SJSA1 (cell line): ENCODE measurements at regions not wholly inside any gene's neighbourhood (a gene's known extent, or its start where the extent isn't known, plus 50 kb on each side); places are given as distances from the start of the nearest gene placed in this dataset.

Experiments used
- DNase-seq, 2 experiments: peaks; one replicate each; pipeline ENCODE4 v3.0.0-alpha.2; 2015 to 2020; ENCODE audit warnings: low spot score in 2 of 2, low read depth in 1 of 2
- H3K27ac ChIP-seq: fragments of 250-450 bp; sonication (Bioruptor Pico); 2 replicates; pipeline ENCODE4 v1.5.1; 2020; ENCODE audit warnings: mild to moderate bottlenecking, moderate library complexity
- H3K27me3 ChIP-seq: fragments of 250-450 bp; sonication (Bioruptor Pico); replicated peaks from 2 replicates; pipeline ENCODE4 v1.5.1; 2020; ENCODE audit warnings: mild to moderate bottlenecking, moderate library complexity
- H3K36me3 ChIP-seq: fragments of 250-450 bp; sonication (Bioruptor Pico); 2 replicates; pipeline ENCODE4 v1.5.1; 2020; ENCODE audit warnings: mild to moderate bottlenecking
- H3K4me1 ChIP-seq: fragments of 250-450 bp; sonication (Bioruptor Pico); replicated peaks from 2 replicates; pipeline ENCODE4 v1.6.1; 2021; ENCODE audit warnings: mild to moderate bottlenecking
- H3K4me3 ChIP-seq: fragments of 250-450 bp; sonication (Bioruptor Pico); 2 replicates; pipeline ENCODE4 v1.5.1; 2020; ENCODE audit warnings: mild to moderate bottlenecking
- H3K9me3 ChIP-seq: fragments of 250-450 bp; sonication (Bioruptor Pico); replicated peaks from 2 replicates; pipeline ENCODE4 v1.5.1; 2020; ENCODE audit warnings: mild to moderate bottlenecking

DNA sequence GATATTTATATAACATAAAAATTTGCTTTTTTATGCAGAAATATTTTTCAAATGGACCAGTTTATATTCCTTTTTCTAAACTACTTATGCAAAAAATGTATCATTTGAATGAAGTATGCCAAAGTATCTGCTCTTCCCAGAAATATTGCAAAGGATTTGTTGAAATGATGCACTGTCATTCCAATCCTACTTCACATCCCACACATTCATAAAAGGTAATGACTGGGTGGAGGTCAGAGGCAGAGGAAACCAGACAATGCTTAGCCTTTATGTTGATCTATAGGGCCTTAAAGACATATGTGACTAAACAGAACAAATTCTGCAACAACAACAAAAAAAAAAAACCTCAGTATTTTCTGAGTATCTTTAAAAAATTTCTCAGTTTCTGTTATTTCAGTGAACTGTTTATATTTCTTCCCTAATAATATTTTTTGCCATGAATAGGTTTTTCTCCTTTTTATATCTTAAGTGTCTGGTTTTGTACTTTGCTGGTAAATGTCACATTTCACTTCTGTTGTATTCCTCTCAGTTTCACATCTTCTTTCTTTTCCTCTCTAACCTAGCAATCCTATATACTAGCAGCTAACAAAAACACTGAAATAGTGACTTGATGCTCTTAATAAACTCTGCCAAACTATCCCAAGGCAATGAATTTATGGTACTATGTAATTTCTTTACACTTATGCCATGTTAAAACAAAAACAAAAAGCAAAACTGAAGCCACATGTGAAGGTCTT, 374.1 kb downstream of the BCKDHB start:
- H3K27me3 ChIP-seq, result no peaks in the 10 kb centered on the region
- H3K4me3 ChIP-seq, result no peak overlapping the region
- H3K36me3 ChIP-seq, result no peaks in the 10 kb centered on the region
- no peak for DNase-seq
- H3K27ac ChIP-seq, result no peak overlapping the region
- H3K4me1 ChIP-seq, result peaks cover 20% of the 10 kb centered on the region
- no peaks in the 10 kb centered on the region for H3K9me3 ChIP-seq

DNA sequence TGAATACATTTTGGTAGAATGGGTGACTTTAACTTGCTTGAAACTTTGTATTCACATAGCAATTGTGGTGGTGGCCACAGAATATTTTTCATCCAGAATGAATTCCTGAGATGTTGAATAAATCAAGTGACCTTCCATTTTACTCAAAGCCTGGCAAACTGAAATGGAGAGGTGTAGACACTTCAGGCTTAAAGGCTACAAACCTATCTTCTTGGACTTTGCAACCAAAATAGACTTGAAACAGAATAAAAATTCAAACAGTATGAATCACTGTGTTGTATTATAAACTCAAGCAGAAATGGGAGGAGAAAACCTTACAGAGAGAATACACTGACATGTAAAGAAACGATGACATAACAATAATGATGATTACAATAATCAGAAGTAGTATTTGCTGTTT, 371.6 kb downstream of the BCKDHB start:
- Histone ChIP-seq H3K36me3 (no peaks in the 10 kb centered on the region), H3K4me1 (peaks cover 20% of the 10 kb centered on the region), H3K4me3 (no peak overlapping the region), H3K9me3 (no peaks in the 10 kb centered on the region), H3K27ac (peak overlapping the region; percentile 38), H3K27me3 (no peaks in the 10 kb centered on the region)
- peak in 1 of 2 experiments; percentile 50 for DNase-seq

DNA sequence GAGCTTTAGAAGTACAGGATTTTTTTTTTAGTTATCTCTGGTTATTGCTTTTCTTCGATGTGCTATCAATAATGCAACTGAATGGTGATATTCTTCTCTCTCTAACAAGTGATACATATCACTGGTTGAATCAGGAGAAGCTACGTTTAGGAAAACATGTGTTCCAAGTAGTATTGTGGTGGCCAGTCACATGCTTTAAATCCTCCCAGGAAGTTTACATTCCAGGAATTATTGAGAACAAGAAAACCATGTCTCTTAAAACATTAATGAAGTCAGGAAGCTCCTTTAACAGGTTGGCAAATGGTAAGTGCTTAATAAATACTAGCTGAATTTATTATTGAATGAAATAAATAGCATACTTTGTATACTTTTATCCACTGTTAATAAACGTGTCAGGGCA, 371.1 kb downstream of the BCKDHB start:
- peak overlapping the region; percentile 38 for H3K27ac ChIP-seq
- no peak overlapping the region for H3K4me3 ChIP-seq
- H3K36me3 ChIP-seq, result no peaks in the 10 kb centered on the region
- no peak for DNase-seq
- no peaks in the 10 kb centered on the region for H3K9me3 ChIP-seq
- no peaks in the 10 kb centered on the region for H3K27me3 ChIP-seq
- peaks cover 20% of the 10 kb centered on the region for H3K4me1 ChIP-seq

DNA sequence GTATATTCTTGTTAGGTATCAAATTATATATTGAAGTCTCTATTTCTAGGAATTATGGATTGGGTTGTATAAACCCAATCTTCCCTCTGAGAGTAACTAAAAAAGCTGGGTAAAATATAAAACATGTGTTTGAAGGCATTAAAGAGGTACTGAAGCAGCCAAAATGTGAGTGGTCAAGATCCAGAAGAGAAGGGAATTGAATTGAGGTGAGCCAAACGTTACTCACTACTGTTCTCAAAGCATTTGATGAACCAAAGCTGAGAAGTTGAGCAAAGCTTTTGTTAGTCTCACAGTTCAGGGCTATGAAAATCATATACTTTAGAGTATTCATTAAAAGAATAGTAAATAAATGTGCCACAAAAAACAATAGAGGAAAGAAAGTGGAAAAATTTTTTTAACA, 365.8 kb downstream of the BCKDHB start:
- H3K9me3 ChIP-seq, result no peaks in the 10 kb centered on the region
- H3K4me3 ChIP-seq, result no peak overlapping the region
- H3K27ac ChIP-seq, result no peak overlapping the region
- H3K27me3 ChIP-seq, result no peaks in the 10 kb centered on the region
- no peaks in the 10 kb centered on the region for H3K36me3 ChIP-seq
- H3K4me1 ChIP-seq, result peaks cover 7% of the 10 kb centered on the region
- DNase-seq, result no peak

DNA sequence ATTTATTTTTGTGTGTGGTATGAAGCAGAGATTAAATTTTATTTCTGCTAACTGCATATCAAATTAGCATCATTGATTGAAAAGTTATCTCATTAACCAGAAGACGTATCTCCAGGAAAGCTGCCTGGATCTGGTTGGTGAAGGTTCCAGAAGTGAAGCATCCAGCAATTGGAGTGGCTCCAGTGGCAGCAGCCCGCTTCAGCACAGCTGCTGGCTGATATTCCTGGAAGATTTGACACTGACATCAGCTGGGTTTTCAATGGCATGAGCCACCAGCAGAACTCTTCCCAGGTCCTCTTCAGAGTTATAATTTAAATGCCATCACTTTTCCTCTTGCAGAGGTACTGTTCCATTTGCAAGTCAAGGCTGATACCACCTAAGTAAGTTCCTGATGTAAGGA, 363.5 kb downstream of the BCKDHB start:
- Histone ChIP-seq H3K27ac (no peak overlapping the region), H3K36me3 (no peaks in the 10 kb centered on the region), H3K9me3 (no peaks in the 10 kb centered on the region), H3K4me3 (no peak overlapping the region), H3K27me3 (no peaks in the 10 kb centered on the region), H3K4me1 (no peaks in the 10 kb centered on the region)
- DNase-seq, result no peak

DNA sequence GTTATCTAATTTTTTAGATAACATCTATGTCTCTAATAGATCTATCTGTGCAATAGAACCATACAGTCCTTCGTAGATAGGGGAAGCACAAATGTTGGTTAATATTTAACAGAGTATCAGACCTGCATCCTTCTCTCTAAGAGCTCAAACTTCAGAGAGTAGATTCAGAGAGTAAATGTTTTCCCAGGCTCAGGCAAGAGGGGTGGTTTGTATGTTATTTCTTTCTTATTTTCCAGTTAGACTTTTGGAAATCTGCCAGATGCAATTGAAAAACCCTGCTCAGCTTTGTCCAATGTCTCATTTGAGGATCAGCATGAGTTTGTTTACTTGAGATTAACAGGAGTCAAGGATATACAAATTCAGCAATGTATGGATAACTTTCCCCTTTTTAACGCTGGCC, 361.9 kb downstream of the BCKDHB start:
- no peak for DNase-seq
- Histone ChIP-seq H3K9me3 (no peaks in the 10 kb centered on the region), H3K4me1 (no peaks in the 10 kb centered on the region), H3K27ac (no peak overlapping the region), H3K36me3 (no peaks in the 10 kb centered on the region), H3K27me3 (no peaks in the 10 kb centered on the region), H3K4me3 (no peak overlapping the region)

DNA sequence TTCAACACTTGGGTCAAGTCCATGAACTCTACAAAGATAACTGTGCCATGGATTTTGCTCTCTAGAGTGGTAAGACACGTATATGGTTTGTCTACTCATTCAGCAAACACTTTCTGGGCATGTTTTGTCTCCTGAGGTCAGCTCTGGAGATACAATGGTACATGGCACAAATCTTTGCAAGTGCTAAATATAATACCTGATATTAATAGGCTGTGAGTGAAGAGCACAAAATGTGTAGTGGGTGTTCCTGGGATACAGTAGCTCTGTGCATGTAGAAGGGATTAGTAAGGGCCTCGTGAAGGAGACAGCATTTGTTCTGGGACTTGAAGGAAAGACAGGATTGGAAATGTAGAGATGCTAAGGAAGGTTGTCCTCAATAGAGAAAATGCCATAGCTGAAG, 360.9 kb downstream of the BCKDHB start:
- H3K27ac ChIP-seq, result no peak overlapping the region
- H3K36me3 ChIP-seq, result no peaks in the 10 kb centered on the region
- H3K27me3 ChIP-seq, result no peaks in the 10 kb centered on the region
- no peaks in the 10 kb centered on the region for H3K4me1 ChIP-seq
- DNase-seq, result no peak
- no peaks in the 10 kb centered on the region for H3K9me3 ChIP-seq
- H3K4me3 ChIP-seq, result no peak overlapping the region

DNA sequence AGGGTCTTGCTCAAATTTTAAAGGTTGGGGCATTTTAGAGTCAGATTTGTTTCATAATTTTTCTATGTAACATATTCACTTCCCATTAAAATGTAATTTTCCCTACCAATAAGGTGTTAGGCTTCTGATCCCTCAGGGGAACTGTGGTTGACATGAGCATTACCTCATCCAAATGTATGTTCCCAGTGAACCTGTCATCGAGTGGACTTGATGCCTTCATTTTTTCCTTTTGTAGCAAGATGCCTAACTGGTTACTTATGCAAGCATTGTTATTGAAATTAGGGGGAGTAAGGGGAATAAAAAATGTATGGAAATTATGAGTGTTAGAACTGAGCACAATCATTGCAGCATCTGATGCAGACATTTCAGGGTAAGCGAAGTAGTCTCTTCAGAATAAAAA, 360.5 kb downstream of the BCKDHB start:
- H3K9me3 ChIP-seq, result no peaks in the 10 kb centered on the region

DNA sequence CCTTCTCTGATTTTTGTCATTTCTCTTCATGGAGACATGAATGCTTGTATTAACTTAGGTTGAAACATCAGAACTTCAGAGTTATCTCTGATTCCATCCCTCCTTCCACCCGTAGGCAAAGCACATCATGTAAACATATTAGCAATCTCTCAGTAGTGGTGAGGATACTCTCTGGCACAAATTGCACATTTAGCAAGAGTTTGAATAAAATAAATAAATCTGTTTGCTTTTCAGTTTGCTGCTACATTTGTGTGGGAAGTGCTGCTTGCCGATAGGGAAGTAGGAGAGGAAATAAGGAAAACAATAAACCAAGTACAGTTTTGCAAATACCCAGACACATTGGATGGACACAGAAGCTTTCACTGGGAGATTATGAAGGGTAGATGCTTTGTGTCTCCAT, 359.0 kb downstream of the BCKDHB start:
- Histone ChIP-seq H3K27me3 (no peaks in the 10 kb centered on the region), H3K4me3 (no peak overlapping the region), H3K4me1 (no peaks in the 10 kb centered on the region), H3K27ac (no peak overlapping the region), H3K36me3 (no peaks in the 10 kb centered on the region), H3K9me3 (no peaks in the 10 kb centered on the region)
- DNase-seq, result no peak

More for the DNA sequence above, 360.5 kb downstream of the BCKDHB start:
- H3K36me3 ChIP-seq, result no peaks in the 10 kb centered on the region
- no peaks in the 10 kb centered on the region for H3K27me3 ChIP-seq
- no peak overlapping the region for H3K27ac ChIP-seq
- DNase-seq, result no peak
- no peak overlapping the region for H3K4me3 ChIP-seq
- no peaks in the 10 kb centered on the region for H3K4me1 ChIP-seq

DNA sequence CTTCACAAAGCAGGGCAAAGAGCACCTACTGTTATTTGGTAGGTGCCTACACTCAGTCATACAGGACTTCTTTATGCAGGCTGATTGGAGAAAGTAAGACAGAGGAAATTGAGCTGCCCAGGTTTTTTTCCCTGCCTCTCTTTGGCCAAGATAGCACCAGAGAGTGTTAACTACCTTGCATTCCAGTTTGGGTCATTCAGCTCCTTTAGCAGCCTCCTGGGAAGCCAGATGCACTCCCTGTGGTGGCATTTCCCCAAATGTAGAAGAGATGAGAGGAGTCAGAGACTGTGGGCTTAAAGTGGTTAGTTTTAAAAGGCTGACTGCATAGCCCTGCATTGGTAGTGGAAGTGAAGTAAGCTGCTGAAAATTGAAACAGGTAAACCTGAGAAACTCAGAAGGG, 358.4 kb downstream of the BCKDHB start:
- no peak for DNase-seq
- no peak overlapping the region for H3K27ac ChIP-seq
- no peaks in the 10 kb centered on the region for H3K36me3 ChIP-seq
- H3K4me3 ChIP-seq, result no peak overlapping the region
- no peaks in the 10 kb centered on the region for H3K27me3 ChIP-seq
- no peaks in the 10 kb centered on the region for H3K4me1 ChIP-seq
- H3K9me3 ChIP-seq, result no peaks in the 10 kb centered on the region

DNA sequence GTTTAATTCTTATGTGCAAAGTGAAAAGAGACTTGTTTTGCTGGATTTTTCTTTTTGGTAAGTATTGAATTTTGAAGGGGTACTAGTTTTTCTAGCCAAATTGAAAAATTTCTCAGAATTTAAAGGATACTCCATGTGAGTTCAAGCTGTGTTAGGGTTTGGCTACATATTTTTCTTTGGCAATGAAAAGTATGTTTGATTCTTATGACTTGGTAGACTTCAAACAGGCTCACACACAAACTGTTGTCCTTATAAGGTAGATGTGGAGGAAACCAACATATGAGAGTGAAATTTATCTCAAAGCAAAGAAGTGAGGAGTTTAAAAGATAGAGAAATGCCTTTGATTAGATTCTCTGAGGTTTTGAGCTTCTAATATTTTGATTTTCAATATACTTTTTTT, 356.7 kb downstream of the BCKDHB start:
- H3K4me1 ChIP-seq, result peaks cover 2% of the 10 kb centered on the region
- H3K9me3 ChIP-seq, result no peaks in the 10 kb centered on the region
- no peak for DNase-seq
- no peak overlapping the region for H3K4me3 ChIP-seq
- no peaks in the 10 kb centered on the region for H3K36me3 ChIP-seq
- no peaks in the 10 kb centered on the region for H3K27me3 ChIP-seq
- H3K27ac ChIP-seq, result no peak overlapping the region

DNA sequence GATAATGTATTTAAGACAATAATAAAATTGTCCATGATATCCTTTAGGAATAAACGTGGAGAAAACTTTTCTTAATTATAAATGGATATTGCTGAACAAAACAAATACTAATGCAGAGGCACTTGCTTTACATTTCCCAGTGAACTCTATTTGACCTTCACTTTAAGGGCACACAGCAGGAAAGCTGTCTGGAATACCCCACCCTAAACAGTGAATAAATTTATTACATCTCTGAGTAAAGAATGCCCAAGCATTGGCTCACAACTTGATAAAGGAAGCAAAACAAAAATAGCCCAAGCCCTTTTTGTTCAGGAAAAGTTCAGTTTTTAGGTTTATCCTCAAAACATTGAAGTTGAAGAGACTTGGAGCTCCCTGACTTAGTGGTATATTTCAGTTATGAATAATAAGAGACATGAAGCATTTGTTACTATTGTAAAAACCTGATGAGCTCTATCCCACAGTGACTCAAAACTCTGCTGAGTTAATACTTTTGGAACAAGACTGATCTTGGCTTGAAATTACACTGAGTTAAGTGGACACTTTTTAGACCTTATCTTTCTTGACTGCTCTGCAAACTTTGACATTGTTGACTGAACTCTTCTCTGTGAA, 353.9 kb downstream of the BCKDHB start:
- Histone ChIP-seq H3K27ac (no peak overlapping the region), H3K27me3 (no peaks in the 10 kb centered on the region), H3K36me3 (no peaks in the 10 kb centered on the region), H3K4me1 (peaks cover 17% of the 10 kb centered on the region), H3K9me3 (no peaks in the 10 kb centered on the region), H3K4me3 (no peak overlapping the region)
- no peak for DNase-seq

DNA sequence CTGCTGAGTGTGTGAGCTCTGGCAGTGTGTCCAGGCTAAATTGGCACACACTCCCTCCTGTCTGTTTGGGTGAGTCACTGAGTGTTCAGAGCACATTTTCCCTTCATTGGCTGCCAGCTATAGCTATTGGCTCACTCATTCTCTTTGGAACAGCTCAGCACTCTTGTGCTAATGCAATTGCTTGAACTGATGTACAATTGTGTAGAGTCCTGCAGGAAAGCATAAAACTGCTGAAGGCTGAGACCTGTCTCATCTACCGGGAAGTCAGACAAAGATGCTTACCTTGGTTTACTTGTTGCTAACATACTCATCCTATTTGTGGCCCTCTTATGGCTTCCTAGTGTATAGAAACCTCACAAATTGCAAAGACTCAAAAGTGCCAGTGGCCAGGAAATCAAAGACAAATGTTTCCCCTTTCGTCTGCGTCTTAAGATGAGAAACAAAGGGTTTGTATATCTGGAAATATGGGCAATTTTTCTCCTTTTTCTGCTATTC, 351.0 kb downstream of the BCKDHB start:
- DNase-seq, result peak; percentile 71 to 75
- Histone ChIP-seq H3K36me3 (no peaks in the 10 kb centered on the region), H3K9me3 (no peaks in the 10 kb centered on the region), H3K27ac (no peak overlapping the region), H3K4me3 (no peak overlapping the region), H3K27me3 (no peaks in the 10 kb centered on the region), H3K4me1 (peaks cover 41% of the 10 kb centered on the region)

DNA sequence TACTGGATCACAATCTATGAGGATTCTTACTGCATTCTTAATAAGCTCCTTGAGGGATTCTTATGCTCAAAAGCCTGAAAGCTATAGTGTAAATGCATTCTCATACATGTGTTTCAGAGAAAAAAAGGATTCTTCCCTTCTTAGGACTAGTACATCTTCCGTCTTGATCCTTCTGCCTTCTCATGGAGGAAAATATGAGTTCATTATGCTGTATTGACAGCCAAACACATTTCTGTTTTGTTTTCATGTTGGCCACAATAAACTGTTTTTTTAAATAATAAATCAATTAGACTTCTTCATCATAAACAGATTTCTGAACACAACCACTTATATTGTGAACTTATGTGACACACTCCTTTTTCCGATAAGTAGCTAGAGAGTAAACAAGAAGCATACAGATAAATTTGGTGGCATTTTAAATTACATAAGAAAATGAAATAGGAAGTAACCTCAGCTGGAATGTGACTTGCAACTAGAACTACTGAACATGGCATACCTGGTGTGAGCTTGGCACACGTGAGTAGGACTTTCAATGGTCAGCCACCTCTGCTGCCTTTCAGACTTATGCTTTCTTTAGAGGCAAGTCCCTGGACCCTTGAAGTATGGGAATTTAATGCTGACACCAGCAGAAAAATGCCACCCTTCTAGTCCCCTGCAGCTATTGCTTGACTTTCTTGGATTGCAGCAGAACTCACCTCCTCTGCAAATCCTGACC, 350.4 kb downstream of the BCKDHB start:
- no peaks in the 10 kb centered on the region for H3K27me3 ChIP-seq
- no peak overlapping the region for H3K27ac ChIP-seq
- no peaks in the 10 kb centered on the region for H3K36me3 ChIP-seq
- no peak overlapping the region for H3K4me3 ChIP-seq
- DNase-seq, result no peak
- peaks cover 41% of the 10 kb centered on the region for H3K4me1 ChIP-seq
- no peaks in the 10 kb centered on the region for H3K9me3 ChIP-seq
